ENCODE measurements at regions not wholly inside any gene's neighbourhood (a gene's known extent, or its start where the extent isn't known, plus 50 kb on each side); places are given as distances from the start of the nearest gene placed in this dataset.

DNA sequence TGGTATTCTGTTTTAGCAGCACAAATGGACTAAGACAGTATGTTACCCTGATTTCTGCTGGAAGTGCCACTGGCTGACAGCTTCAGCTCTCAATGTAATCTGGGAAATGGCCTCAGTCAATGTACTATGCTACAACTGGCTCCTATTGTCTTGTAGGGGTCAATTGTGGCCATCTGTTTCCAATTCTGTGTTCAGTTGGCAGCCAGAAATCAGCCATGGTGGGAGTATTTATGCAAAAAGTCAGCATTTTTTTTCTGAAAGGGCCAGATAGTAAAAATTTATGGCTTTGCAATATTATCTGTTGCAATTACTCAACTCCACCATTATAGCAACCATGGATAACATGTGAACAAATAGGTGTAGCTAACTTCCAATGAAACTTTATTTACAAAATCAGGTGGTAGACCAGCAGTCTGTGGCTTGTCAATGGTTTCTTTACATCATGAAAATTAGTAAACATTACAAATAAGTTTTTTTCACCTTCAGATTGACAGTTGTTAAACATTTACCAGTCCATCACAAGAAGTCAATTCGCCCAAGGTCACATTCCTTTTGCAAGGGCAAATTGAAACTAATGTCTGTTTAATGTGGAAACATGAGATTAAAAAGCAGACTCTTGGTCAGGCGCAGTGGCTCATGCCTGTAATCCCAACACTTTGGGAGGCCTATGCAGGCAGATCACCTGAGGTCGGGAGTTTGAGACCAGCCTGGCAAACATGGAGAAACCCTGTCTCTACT lies 58.3 kb upstream of the TSHZ2 start:
- TF ChIP-seq, protein P1, sequence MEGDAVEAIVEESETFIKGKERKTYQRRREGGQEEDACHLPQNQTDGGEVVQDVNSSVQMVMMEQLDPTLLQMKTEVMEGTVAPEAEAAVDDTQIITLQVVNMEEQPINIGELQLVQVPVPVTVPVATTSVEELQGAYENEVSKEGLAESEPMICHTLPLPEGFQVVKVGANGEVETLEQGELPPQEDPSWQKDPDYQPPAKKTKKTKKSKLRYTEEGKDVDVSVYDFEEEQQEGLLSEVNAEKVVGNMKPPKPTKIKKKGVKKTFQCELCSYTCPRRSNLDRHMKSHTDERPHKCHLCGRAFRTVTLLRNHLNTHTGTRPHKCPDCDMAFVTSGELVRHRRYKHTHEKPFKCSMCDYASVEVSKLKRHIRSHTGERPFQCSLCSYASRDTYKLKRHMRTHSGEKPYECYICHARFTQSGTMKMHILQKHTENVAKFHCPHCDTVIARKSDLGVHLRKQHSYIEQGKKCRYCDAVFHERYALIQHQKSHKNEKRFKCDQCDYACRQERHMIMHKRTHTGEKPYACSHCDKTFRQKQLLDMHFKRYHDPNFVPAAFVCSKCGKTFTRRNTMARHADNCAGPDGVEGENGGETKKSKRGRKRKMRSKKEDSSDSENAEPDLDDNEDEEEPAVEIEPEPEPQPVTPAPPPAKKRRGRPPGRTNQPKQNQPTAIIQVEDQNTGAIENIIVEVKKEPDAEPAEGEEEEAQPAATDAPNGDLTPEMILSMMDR (IDR thresholded peaks at IDR 0.05) = no peak
- TF ChIP-seq POLR2A (IDR thresholded peaks at IDR 0.05; ENCODE audit: low read depth) = no peak

Data from esophagus muscularis mucosa (tissue), 3 donors.